ENCODE measurements at regions not wholly inside any gene's neighbourhood (a gene's known extent, or its start where the extent isn't known, plus 50 kb on each side); places are given as distances from the start of the nearest gene placed in this dataset.

DNA sequence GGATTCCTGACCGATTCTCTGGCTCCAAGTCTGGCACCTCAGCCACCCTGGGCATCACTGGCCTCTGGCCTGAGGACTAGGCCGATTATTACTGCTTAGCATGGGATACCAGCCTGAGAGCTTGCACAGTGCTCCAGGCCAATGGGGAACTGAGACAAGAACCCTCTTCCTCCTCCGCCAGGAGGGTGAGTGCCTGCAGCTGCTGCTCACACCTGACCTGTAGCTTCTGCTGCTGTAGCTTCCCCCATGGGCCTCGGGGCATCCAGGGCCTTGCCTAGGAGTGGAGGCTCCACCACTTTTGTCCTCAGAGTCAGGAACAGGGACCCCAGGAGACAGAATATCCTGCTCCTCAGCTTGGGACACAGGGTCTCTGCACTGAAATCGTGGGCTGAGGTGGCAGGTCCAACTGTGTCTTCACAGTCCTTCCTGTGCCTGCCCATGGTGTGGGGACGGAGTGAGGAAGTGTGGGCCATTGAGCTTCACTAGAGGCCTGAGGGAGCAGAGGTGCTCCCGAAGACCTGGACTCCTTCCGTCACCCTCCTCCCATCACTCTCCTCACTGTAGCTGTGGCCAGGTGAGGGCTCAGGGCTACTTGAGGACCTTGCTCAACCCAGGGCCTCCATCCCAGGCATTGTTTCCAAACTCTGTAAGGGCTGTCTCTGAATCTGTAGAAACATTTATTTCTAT is 103.8 kb downstream of the ZNF280B start:
- no peak for DNase-seq
- TF ChIP-seq, protein P1, sequence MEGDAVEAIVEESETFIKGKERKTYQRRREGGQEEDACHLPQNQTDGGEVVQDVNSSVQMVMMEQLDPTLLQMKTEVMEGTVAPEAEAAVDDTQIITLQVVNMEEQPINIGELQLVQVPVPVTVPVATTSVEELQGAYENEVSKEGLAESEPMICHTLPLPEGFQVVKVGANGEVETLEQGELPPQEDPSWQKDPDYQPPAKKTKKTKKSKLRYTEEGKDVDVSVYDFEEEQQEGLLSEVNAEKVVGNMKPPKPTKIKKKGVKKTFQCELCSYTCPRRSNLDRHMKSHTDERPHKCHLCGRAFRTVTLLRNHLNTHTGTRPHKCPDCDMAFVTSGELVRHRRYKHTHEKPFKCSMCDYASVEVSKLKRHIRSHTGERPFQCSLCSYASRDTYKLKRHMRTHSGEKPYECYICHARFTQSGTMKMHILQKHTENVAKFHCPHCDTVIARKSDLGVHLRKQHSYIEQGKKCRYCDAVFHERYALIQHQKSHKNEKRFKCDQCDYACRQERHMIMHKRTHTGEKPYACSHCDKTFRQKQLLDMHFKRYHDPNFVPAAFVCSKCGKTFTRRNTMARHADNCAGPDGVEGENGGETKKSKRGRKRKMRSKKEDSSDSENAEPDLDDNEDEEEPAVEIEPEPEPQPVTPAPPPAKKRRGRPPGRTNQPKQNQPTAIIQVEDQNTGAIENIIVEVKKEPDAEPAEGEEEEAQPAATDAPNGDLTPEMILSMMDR (IDR thresholded peaks at IDR 0.05): no peak
- TF ChIP-seq EP300 (IDR thresholded peaks at IDR 0.05; ENCODE audit: low read depth): no peak
- TF ChIP-seq POLR2AphosphoS5 (IDR thresholded peaks at IDR 0.05): no peak
- no peak for TF ChIP-seq POLR2A (IDR thresholded peaks at IDR 0.05)
- no peaks in the 10 kb centered on the region for H3K36me3 ChIP-seq
- no peak overlapping the region for H3K4me3 ChIP-seq
- no peaks in the 10 kb centered on the region for H3K4me1 ChIP-seq
- peaks cover 9% of the 10 kb centered on the region for H3K27me3 ChIP-seq
- intact Hi-C loops (cut with DNase I; ENCODE audit: low total_unique reads) (no loop called here), in situ Hi-C loops (cut with MboI; ENCODE audit: low pct_ligation_motif_present in 1 of 4, low pct_unique_long_range_greater_than_20kb in 1 of 4, low sequenced_read_pairs in 3 of 4) (no loop called here)
- no peaks in the 10 kb centered on the region for H3K9me3 ChIP-seq
- H3K27ac ChIP-seq: no peak overlapping the region
- WGBS, 2 donors (ENCODE audit: low coverage in 1 of 2): 79% methylated on average over 8 of the region's 8 CpGs; no CpG with 5 or more reads in 1 of the 2 donors

DNA sequence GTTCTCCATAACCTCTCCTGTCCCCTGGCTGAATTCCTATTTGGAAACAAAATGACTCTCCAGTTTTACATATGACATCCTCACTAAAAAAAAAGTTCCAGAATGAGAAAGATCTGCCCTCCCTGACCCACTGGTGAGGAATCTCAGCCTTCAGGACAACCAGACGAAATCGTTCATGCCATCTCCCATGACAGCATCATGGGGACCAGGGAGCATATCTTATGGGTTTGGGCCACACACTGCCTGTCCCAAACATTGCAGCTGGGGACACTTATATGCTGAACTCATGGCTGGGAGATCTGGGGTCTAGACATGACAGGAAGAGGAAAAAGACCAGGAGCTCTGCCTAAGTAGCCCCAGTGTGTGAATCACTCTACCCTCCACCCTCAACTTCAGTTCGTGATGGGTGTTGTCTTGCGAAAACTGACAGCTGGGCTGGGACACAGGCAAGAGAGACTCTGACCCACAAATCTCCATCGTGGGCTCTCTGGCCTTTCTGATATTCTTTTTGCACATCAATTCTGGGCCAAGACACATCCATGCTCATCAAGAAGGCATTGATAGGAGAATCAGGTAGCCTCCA is 102.0 kb downstream of the ZNF280B start:
- Histone ChIP-seq H3K36me3 (no peaks in the 10 kb centered on the region), H3K9me3 (no peaks in the 10 kb centered on the region), H3K27me3 (peaks cover 9% of the 10 kb centered on the region), H3K27ac (no peak overlapping the region), H3K4me1 (no peaks in the 10 kb centered on the region), H3K4me3 (no peak overlapping the region)
- TF ChIP-seq EP300 (IDR thresholded peaks at IDR 0.05; ENCODE audit: low read depth): no peak
- TF ChIP-seq, protein P1 (IDR thresholded peaks at IDR 0.05): no peak
- no peak for TF ChIP-seq POLR2A (IDR thresholded peaks at IDR 0.05)
- intact Hi-C loops (cut with DNase I; ENCODE audit: low total_unique reads) (no loop called here), in situ Hi-C loops (cut with MboI; ENCODE audit: low pct_ligation_motif_present in 1 of 4, low pct_unique_long_range_greater_than_20kb in 1 of 4, low sequenced_read_pairs in 3 of 4) (no loop called here)
- WGBS, 2 donors (ENCODE audit: low coverage in 1 of 2): 40 to 77% methylated on average over 1 to 5 of the region's 5 CpGs
- DNase-seq: no peak

DNA sequence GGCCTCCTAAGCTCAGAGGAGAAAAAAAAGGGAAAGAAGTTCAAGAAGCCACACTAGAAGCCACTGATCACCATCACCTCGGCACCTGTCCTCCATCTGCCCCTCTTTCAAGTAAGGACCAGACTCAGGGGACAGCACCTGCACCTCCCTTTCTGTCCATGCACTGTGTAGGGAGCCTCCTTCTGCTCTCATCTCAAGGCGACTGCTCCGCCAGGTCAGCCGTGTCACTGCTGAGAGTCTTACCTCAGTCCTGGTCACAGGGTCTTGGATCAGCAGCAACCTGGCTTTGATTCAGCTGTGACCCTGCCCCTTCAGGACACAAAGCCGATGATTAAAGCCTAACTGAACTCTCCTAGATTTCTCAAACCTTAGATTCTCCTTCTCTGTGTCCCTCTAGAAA is 101.5 kb downstream of the ZNF280B start:
- in situ Hi-C loops (cut with MboI; ENCODE audit: low pct_ligation_motif_present in 1 of 4, low pct_unique_long_range_greater_than_20kb in 1 of 4, low sequenced_read_pairs in 3 of 4) (no loop called here), intact Hi-C loops (cut with DNase I; ENCODE audit: low total_unique reads) (no loop called here)
- Histone ChIP-seq H3K27ac (no peak overlapping the region), H3K4me3 (no peak overlapping the region), H3K9me3 (no peaks in the 10 kb centered on the region), H3K4me1 (no peaks in the 10 kb centered on the region), H3K27me3 (peaks cover 9% of the 10 kb centered on the region), H3K36me3 (no peaks in the 10 kb centered on the region)
- WGBS, 2 donors (ENCODE audit: low coverage in 1 of 2): 71 to 74% methylated on average over 2 to 5 of the region's 5 CpGs
- TF ChIP-seq, protein P1 (IDR thresholded peaks at IDR 0.05): no peak
- TF ChIP-seq POLR2A (IDR thresholded peaks at IDR 0.05) (no peak), POLR2AphosphoS5 (IDR thresholded peaks at IDR 0.05) (no peak), EP300 (IDR thresholded peaks at IDR 0.05; ENCODE audit: low read depth) (no peak)
- DNase-seq: no peak

DNA sequence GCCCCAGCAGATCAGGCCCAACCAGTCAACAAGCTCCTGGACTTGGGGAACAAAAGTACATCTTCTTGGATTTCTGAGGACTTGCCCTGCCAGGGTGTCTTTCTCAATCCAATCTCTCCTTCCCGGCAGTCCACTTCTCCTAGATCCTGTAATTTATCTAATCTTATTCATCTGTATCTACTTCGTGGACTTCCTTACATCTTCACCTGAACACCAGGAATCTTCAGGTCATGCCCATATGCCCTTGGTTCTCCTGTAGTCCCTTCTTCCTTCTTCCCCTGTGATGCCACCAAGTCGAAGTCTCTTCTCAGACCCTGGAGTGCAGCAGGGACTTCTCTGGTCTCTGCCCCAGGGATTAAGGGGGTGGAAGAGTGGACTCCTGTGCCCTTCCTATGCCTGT is 100.3 kb downstream of the ZNF280B start:
- TF ChIP-seq EP300 (IDR thresholded peaks at IDR 0.05; ENCODE audit: low read depth) (no peak), POLR2AphosphoS5 (IDR thresholded peaks at IDR 0.05) (no peak), POLR2A (IDR thresholded peaks at IDR 0.05) (no peak)
- TF ChIP-seq, protein P1 (IDR thresholded peaks at IDR 0.05): no peak
- Histone ChIP-seq H3K27me3 (peaks cover 22% of the 10 kb centered on the region), H3K36me3 (no peaks in the 10 kb centered on the region), H3K9me3 (no peaks in the 10 kb centered on the region), H3K4me3 (no peak overlapping the region), H3K27ac (no peak overlapping the region), H3K4me1 (no peaks in the 10 kb centered on the region)
- no peak for DNase-seq
- intact Hi-C loops (cut with DNase I; ENCODE audit: low total_unique reads): no loop called here
- WGBS, 2 donors (ENCODE audit: low coverage in 1 of 2): 55 to 61% methylated on average over 2 to 3 of the region's 3 CpGs
- in situ Hi-C loops (cut with MboI; ENCODE audit: low pct_ligation_motif_present in 1 of 4, low pct_unique_long_range_greater_than_20kb in 1 of 4, low sequenced_read_pairs in 3 of 4): no loop called here

All from transverse colon (tissue), 4 donors.